MCF 10A (cell line): ENCODE measurements at regions not wholly inside any gene's neighbourhood (a gene's known extent, or its start where the extent isn't known, plus 50 kb on each side); places are given as distances from the start of the nearest gene placed in this dataset.

Experiments
- BruUV-seq: library from RNA; stranded (reverse); fragments of 400-500 nt; replicated peaks from 2 replicates; lab custom pipeline; 2021; lab: Mats Ljungman, UMichigan
- CTCF ChIA-PET: fragments of 300-600 bp; sonication (Branson Sonifier 250); formaldehyde crosslinking; extraction: SDS; loops from one replicate; lab custom pipeline; 2021; ENCODE audit warnings: antibody characterized with exemption, inconsistent platforms; lab: Yijun Ruan, JAX
- POLR2A ChIA-PET: fragments of 300-600, 350-650 bp; sonication (Branson Sonifier 250); formaldehyde crosslinking; extraction: SDS; loops from one replicate; lab custom pipeline; 2020; ENCODE audit warnings: antibody characterized with exemption, inconsistent platforms; lab: Yijun Ruan, JAX
- DNase-seq: peaks from one replicate; pipeline ENCODE4 v3.0.0-alpha.2; 2018; ENCODE audit not compliant: unreplicated experiment
- H3K27ac Mint-ChIP-seq: one replicate; pipeline ENCODE4 v1.8.0; 2022; ENCODE audit warnings: mild to moderate bottlenecking, low read depth, mixed read lengths; ENCODE audit not compliant: unreplicated experiment
- H3K27me3 Mint-ChIP-seq: one replicate; pipeline ENCODE4 v1.8.0; 2022; ENCODE audit warnings: mixed read lengths; ENCODE audit not compliant: insufficient read depth, unreplicated experiment
- H3K36me3 Mint-ChIP-seq: one replicate; pipeline ENCODE4 v1.8.0; 2022; ENCODE audit warnings: mild to moderate bottlenecking, moderate library complexity, mixed read lengths; ENCODE audit not compliant: insufficient read depth, unreplicated experiment
- H3K4me1 Mint-ChIP-seq: one replicate; pipeline ENCODE4 v1.8.0; 2022; ENCODE audit warnings: mixed read lengths; ENCODE audit not compliant: insufficient read depth, unreplicated experiment
- H3K4me3 Mint-ChIP-seq: one replicate; pipeline ENCODE4 v1.8.0; 2022; ENCODE audit warnings: mild to moderate bottlenecking, moderate library complexity, mixed read lengths; ENCODE audit not compliant: unreplicated experiment
- H3K9me3 Mint-ChIP-seq: one replicate; pipeline ENCODE4 v1.8.0; 2022; ENCODE audit warnings: mixed read lengths; ENCODE audit not compliant: unreplicated experiment
- CTCF ChIP-seq: fragments of 200-600 bp; IDR thresholded peaks from one replicate; pipeline ENCODE4 v1.8.0; 2022; ENCODE audit warnings: antibody characterized with exemption, mild to moderate bottlenecking; ENCODE audit not compliant: unreplicated experiment
- intact Hi-C: fragments of 100-400 bp; cut with micrococcal nuclease; formaldehyde crosslinking; loops from 2 replicates; pipeline ENCODE4 v1.14.1; 2022

GRCh38 chr17:51387582-51387981, 127.2 kb downstream of the UTP18 start:
- Mint-ChIP-seq H3K27me3 (peaks cover 71% of the 10 kb centered on the region), H3K27ac (no peak overlapping the region), H3K9me3 (no peaks in the 10 kb centered on the region), H3K36me3 (peaks cover 7% of the 10 kb centered on the region), H3K4me3 (no peak overlapping the region), H3K4me1 (peaks cover 9% of the 10 kb centered on the region)
- no peak for DNase-seq
- ChIA-PET CTCF (interaction anchor here (0.7 to 0.8 kb wide), 2 partner anchors 97 to 695 kb away, joined by 3 to 4 read pairs; no protein-coding TSS in a partner anchor), POLR2A (no interaction called here)
- intact Hi-C loops, result no loop called here
- no peak for TF ChIP-seq CTCF
- BruUV-seq, result no TSS peak

- no peak for DNase-seq
- H3K27me3 Mint-ChIP-seq, result peaks cover 73% of the 10 kb centered on the region
- no peaks in the 10 kb centered on the region for H3K9me3 Mint-ChIP-seq
- peaks cover 7% of the 10 kb centered on the region for H3K36me3 Mint-ChIP-seq
- peaks cover 9% of the 10 kb centered on the region for H3K4me1 Mint-ChIP-seq
- no peak overlapping the region for H3K4me3 Mint-ChIP-seq
- BruUV-seq, result no TSS peak
- POLR2A ChIA-PET, result no interaction called here
- no peak for TF ChIP-seq CTCF
- no peak overlapping the region for H3K27ac Mint-ChIP-seq
- intact Hi-C loops, result no loop called here
- CTCF ChIA-PET, result interaction anchor here (0.8 kb wide), 1 partner anchor 16 kb away, joined by 4 read pairs; no protein-coding TSS in a partner anchor
Observed at GRCh38 chr17:51387986-51388385, 127.6 kb downstream of the UTP18 start.

- CTCF ChIA-PET, result interaction anchor here (5.7 kb wide), 1 partner anchor 18 kb away, joined by 19 read pairs; no protein-coding TSS in a partner anchor
- intact Hi-C loops, result no loop called here
- H3K4me3 Mint-ChIP-seq, result no peak overlapping the region
- peaks cover 9% of the 10 kb centered on the region for H3K4me1 Mint-ChIP-seq
- peaks cover 7% of the 10 kb centered on the region for H3K36me3 Mint-ChIP-seq
- POLR2A ChIA-PET, result no interaction called here
- no peak for TF ChIP-seq CTCF
- H3K27me3 Mint-ChIP-seq, result peaks cover 75% of the 10 kb centered on the region
- no peaks in the 10 kb centered on the region for H3K9me3 Mint-ChIP-seq
- DNase-seq, result no peak
- no TSS peak for BruUV-seq
- H3K27ac Mint-ChIP-seq, result no peak overlapping the region
Observed at GRCh38 chr17:51389875-51390274, 129.5 kb downstream of the UTP18 start.

GRCh38 chr17:51391982-51392654, 131.8 kb downstream of the UTP18 start:
- Mint-ChIP-seq H3K27ac (no peak overlapping the region), H3K36me3 (no peaks in the 10 kb centered on the region), H3K4me1 (peaks cover 9% of the 10 kb centered on the region), H3K9me3 (no peaks in the 10 kb centered on the region), H3K27me3 (peaks cover 67% of the 10 kb centered on the region), H3K4me3 (no peak overlapping the region)
- ChIA-PET POLR2A (no interaction called here), CTCF (interaction anchor here (0.7 to 5.7 kb wide), 4 partner anchors 10 to 44 kb away, joined by 3 to 19 read pairs (median 4); no protein-coding TSS in a partner anchor)
- no TSS peak for BruUV-seq
- DNase-seq, result no peak
- no peak for TF ChIP-seq CTCF
- intact Hi-C loops, result no loop called here
